ENCODE measurements at regions not wholly inside any gene's neighbourhood (a gene's known extent, or its start where the extent isn't known, plus 50 kb on each side); places are given as distances from the start of the nearest gene placed in this dataset.

DNA sequence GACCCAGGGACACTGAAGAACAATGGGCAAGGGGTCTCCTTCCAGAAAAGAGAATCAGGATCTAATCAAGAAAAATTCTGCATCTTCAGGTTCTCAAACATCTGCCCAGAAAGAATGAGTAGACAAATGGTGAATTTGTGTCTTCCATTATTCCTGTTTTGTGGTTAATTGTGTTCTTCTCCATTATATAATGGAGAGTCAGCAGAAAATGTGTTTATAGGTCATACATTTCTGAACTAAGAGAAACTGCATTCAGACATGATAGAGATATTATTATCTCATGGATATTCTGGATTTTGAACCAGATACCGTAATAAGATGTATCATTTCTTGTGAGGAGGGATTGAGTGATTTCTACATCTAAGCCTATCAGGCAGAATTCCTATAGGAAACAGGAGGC lies 581.7 kb upstream of the JAG1 start:
- TF ChIP-seq CREB1 (CRISPR knock-in tag; IDR thresholded peaks at IDR 0.05; ENCODE audit: low read depth), result no peak
- TF ChIP-seq, protein P1, sequence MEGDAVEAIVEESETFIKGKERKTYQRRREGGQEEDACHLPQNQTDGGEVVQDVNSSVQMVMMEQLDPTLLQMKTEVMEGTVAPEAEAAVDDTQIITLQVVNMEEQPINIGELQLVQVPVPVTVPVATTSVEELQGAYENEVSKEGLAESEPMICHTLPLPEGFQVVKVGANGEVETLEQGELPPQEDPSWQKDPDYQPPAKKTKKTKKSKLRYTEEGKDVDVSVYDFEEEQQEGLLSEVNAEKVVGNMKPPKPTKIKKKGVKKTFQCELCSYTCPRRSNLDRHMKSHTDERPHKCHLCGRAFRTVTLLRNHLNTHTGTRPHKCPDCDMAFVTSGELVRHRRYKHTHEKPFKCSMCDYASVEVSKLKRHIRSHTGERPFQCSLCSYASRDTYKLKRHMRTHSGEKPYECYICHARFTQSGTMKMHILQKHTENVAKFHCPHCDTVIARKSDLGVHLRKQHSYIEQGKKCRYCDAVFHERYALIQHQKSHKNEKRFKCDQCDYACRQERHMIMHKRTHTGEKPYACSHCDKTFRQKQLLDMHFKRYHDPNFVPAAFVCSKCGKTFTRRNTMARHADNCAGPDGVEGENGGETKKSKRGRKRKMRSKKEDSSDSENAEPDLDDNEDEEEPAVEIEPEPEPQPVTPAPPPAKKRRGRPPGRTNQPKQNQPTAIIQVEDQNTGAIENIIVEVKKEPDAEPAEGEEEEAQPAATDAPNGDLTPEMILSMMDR (conservative IDR thresholded peaks at IDR 0.05; ENCODE audit: low read depth in 2 of 2), result no peak
- TF ChIP-seq, protein P2, sequence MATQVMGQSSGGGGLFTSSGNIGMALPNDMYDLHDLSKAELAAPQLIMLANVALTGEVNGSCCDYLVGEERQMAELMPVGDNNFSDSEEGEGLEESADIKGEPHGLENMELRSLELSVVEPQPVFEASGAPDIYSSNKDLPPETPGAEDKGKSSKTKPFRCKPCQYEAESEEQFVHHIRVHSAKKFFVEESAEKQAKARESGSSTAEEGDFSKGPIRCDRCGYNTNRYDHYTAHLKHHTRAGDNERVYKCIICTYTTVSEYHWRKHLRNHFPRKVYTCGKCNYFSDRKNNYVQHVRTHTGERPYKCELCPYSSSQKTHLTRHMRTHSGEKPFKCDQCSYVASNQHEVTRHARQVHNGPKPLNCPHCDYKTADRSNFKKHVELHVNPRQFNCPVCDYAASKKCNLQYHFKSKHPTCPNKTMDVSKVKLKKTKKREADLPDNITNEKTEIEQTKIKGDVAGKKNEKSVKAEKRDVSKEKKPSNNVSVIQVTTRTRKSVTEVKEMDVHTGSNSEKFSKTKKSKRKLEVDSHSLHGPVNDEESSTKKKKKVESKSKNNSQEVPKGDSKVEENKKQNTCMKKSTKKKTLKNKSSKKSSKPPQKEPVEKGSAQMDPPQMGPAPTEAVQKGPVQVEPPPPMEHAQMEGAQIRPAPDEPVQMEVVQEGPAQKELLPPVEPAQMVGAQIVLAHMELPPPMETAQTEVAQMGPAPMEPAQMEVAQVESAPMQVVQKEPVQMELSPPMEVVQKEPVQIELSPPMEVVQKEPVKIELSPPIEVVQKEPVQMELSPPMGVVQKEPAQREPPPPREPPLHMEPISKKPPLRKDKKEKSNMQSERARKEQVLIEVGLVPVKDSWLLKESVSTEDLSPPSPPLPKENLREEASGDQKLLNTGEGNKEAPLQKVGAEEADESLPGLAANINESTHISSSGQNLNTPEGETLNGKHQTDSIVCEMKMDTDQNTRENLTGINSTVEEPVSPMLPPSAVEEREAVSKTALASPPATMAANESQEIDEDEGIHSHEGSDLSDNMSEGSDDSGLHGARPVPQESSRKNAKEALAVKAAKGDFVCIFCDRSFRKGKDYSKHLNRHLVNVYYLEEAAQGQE (IDR thresholded peaks at IDR 0.05; ENCODE audit: unreplicated experiment), result no peak
- no peak for TF ChIP-seq ZNF114 (CRISPR knock-in tag; IDR thresholded peaks at IDR 0.05)
- no peak for TF ChIP-seq POLR2AphosphoS5 (IDR thresholded peaks at IDR 0.05; ENCODE audit: low read depth)
- no peak for TF ChIP-seq EZH2 (IDR thresholded peaks at IDR 0.05; ENCODE audit: low read depth, unreplicated experiment)
- no peak for TF ChIP-seq JUNB (IDR thresholded peaks at IDR 0.05; ENCODE audit: unreplicated experiment)
- no peak for TF ChIP-seq EZH2phosphoT487 (IDR thresholded peaks at IDR 0.05; ENCODE audit: unreplicated experiment)
- no peak for TF ChIP-seq NANOG (IDR thresholded peaks at IDR 0.05; ENCODE audit: borderline replicate concordance)
- TF ChIP-seq ZNF331 (CRISPR knock-in tag; IDR thresholded peaks at IDR 0.05; ENCODE audit: low read depth), result no peak
- TF ChIP-seq STAT1 (IDR thresholded peaks at IDR 0.05; ENCODE audit: unreplicated experiment), result no peak
- TF ChIP-seq, protein P3, sequence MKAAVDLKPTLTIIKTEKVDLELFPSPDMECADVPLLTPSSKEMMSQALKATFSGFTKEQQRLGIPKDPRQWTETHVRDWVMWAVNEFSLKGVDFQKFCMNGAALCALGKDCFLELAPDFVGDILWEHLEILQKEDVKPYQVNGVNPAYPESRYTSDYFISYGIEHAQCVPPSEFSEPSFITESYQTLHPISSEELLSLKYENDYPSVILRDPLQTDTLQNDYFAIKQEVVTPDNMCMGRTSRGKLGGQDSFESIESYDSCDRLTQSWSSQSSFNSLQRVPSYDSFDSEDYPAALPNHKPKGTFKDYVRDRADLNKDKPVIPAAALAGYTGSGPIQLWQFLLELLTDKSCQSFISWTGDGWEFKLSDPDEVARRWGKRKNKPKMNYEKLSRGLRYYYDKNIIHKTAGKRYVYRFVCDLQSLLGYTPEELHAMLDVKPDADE (IDR thresholded peaks at IDR 0.05), result no peak

All from GM23338 (cell line).